Body of pancreas (tissue), 4 donors: ENCODE measurements at regions not wholly inside any gene's neighbourhood (a gene's known extent, or its start where the extent isn't known, plus 50 kb on each side); places are given as distances from the start of the nearest gene placed in this dataset.

Experiments
- ATAC-seq: fragments of 150-250 bp; one replicate; pipeline ENCODE4 v1.9.1; 2016
- DNase-seq, 4 donors: peaks; one replicate each; pipeline ENCODE4 v3.0.0-alpha.2; 2019
- H3K27ac ChIP-seq, 4 donors: fragments of 200-600 bp; sonication (generic); 1 replicate in 3 of 4; 2 replicates in 1 of 4; pipeline versions ENCODE4 v1.5.1 to v1.6.1; 2016 to 2019; ENCODE audit warnings: mild to moderate bottlenecking in 1 of 4, mixed read lengths in 1 of 4, moderate library complexity in 1 of 4
- H3K27me3 ChIP-seq, 2 donors: fragments of 200-600 bp; sonication (generic); one replicate each; pipeline ENCODE4 v1.6.0; 2016; ENCODE audit warnings: mild to moderate bottlenecking in 1 of 2
- H3K36me3 ChIP-seq, 2 donors: fragments of 200-600 bp; sonication (generic); replicated peaks in 1 of 2; 2 replicates each; pipeline ENCODE4 v1.5.1; 2016; ENCODE audit warnings: low read depth in 2 of 2; ENCODE audit not compliant: insufficient read depth in 1 of 2
- H3K4me1 ChIP-seq: fragments of 200-600 bp; sonication (generic); one replicate; pipeline ENCODE4 v1.6.0; 2016
- H3K4me3 ChIP-seq, 2 donors: fragments of 200-600 bp; sonication (generic); 1 replicate in 1 of 2; 2 replicates in 1 of 2; pipeline ENCODE4 v1.5.1; 2016 to 2019
- H3K9me3 ChIP-seq, 3 donors: fragments of 200-600 bp; sonication (generic); 1 replicate in 2 of 3; 2 replicates in 1 of 3; pipeline ENCODE4 v1.5.1; 2016
- POLR2A ChIP-seq, 3 donors: fragments of 450-650 bp; IDR thresholded peaks; one replicate each; pipeline ENCODE4 v1.6.1; 2016; ENCODE audit warnings: antibody characterized with exemption in 3 of 3, mild to moderate bottlenecking in 2 of 3
- WGBS, 2 donors: methylation state at CpG; one replicate each; pipeline ENCODE4 v1.1.5; 2017; 5-methylcytosine and 5-hydroxymethylcytosine counted together
- intact Hi-C: fragments of 100-400 bp; cut with DNase I; formaldehyde crosslinking; loops from one replicate; pipeline ENCODE4 v1.15.1; 2023
- TF ChIP-seq, protein P1 (sequence below), 7 experiments: fragments of 450-650 bp in 4 of 7; fragments of 200-600 bp in 3 of 7; sonication (generic) in 3 of 7; IDR thresholded peaks; one replicate each; pipeline ENCODE4 v1.5.1; 2016 to 2019; ENCODE audit warnings: antibody characterized with exemption in 7 of 7

- intact Hi-C loops = no loop called here
- no peak for ATAC-seq
- DNase-seq = no peak
Measured at GRCh38 chr1:47686731-47687630, 249.1 kb downstream of the FOXD2 start.

GRCh38 chr1:47687631-47688460 is 250.0 kb downstream of the FOXD2 start:
- H3K4me1 ChIP-seq = no peaks in the 10 kb centered on the region
- intact Hi-C loops = no loop called here
- ATAC-seq = no peak
- H3K27me3 ChIP-seq = peaks cover 0 to 7% of the 10 kb centered on the region in 2 donors
- DNase-seq = no peak
- H3K4me3 ChIP-seq = no peak overlapping the region
- WGBS, 2 donors = 51 to 67% methylated on average over 19 to 24 of the region's 24 CpGs
- TF ChIP-seq, protein P1, sequence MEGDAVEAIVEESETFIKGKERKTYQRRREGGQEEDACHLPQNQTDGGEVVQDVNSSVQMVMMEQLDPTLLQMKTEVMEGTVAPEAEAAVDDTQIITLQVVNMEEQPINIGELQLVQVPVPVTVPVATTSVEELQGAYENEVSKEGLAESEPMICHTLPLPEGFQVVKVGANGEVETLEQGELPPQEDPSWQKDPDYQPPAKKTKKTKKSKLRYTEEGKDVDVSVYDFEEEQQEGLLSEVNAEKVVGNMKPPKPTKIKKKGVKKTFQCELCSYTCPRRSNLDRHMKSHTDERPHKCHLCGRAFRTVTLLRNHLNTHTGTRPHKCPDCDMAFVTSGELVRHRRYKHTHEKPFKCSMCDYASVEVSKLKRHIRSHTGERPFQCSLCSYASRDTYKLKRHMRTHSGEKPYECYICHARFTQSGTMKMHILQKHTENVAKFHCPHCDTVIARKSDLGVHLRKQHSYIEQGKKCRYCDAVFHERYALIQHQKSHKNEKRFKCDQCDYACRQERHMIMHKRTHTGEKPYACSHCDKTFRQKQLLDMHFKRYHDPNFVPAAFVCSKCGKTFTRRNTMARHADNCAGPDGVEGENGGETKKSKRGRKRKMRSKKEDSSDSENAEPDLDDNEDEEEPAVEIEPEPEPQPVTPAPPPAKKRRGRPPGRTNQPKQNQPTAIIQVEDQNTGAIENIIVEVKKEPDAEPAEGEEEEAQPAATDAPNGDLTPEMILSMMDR (IDR thresholded peaks at IDR 0.05) = no peak
- no peak for TF ChIP-seq POLR2A (IDR thresholded peaks at IDR 0.05)
- no peaks in the 10 kb centered on the region for H3K36me3 ChIP-seq
- H3K27ac ChIP-seq = no peak overlapping the region
- H3K9me3 ChIP-seq = no peaks in the 10 kb centered on the region

More at GRCh38 chr1:47686731-47687630, 249.1 kb downstream of the FOXD2 start:
- TF ChIP-seq, protein P1 (IDR thresholded peaks at IDR 0.05) = no peak
- no peak for TF ChIP-seq POLR2A (IDR thresholded peaks at IDR 0.05)
- Histone ChIP-seq H3K4me1 (no peaks in the 10 kb centered on the region), H3K27me3 (peaks cover 0 to 7% of the 10 kb centered on the region in 2 donors), H3K4me3 (no peak overlapping the region), H3K36me3 (no peaks in the 10 kb centered on the region), H3K9me3 (no peaks in the 10 kb centered on the region), H3K27ac (no peak overlapping the region)
- WGBS, 2 donors = 58% methylated on average over 14 to 15 of the region's 15 CpGs

- DNase-seq (no peak), ATAC-seq (no peak)
- WGBS, 2 donors = 65 to 71% methylated on average over 19 of the region's 19 CpGs
- Histone ChIP-seq H3K9me3 (no peaks in the 10 kb centered on the region), H3K27me3 (peaks cover 0 to 7% of the 10 kb centered on the region in 2 donors), H3K27ac (no peak overlapping the region), H3K36me3 (no peaks in the 10 kb centered on the region), H3K4me3 (no peak overlapping the region), H3K4me1 (no peaks in the 10 kb centered on the region)
- intact Hi-C loops = no loop called here
- TF ChIP-seq, protein P1 (IDR thresholded peaks at IDR 0.05) = no peak
- TF ChIP-seq POLR2A (IDR thresholded peaks at IDR 0.05) = no peak
Measured at GRCh38 chr1:47688461-47689296, 250.8 kb downstream of the FOXD2 start.

DNA sequence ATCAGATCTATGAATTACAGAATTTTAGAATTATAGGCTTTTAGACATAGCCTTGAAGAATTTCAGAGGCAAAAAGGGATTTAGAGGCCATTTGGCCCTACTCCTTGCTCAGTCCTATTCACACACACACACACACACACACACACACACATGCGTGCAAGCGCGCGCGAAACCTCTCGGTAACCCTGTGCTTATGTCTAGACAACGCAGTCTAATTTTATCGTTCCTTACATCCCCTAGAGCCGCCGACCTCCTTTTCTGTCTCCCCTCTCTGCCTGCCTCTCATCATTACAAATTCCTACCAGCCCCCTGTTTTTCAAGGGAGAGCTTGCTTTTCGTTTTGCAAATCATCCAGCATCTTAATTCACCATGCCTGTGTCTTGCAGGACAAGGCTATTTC is 252.1 kb downstream of the FOXD2 start:
- Histone ChIP-seq H3K4me3 (no peak overlapping the region), H3K9me3 (no peaks in the 10 kb centered on the region), H3K27me3 (peaks cover 0 to 7% of the 10 kb centered on the region in 2 donors), H3K27ac (no peak overlapping the region), H3K36me3 (no peaks in the 10 kb centered on the region), H3K4me1 (no peaks in the 10 kb centered on the region)
- intact Hi-C loops = no loop called here
- TF ChIP-seq POLR2A (IDR thresholded peaks at IDR 0.05) = no peak
- TF ChIP-seq, protein P1 (IDR thresholded peaks at IDR 0.05) = no peak
- no peak for ATAC-seq
- DNase-seq = no peak
- 76 to 80% methylated on average over 11 of the region's 11 CpGs for WGBS, 2 donors
